M059J (cell line): ENCODE measurements at regions not wholly inside any gene's neighbourhood (a gene's known extent, or its start where the extent isn't known, plus 50 kb on each side); places are given as distances from the start of the nearest gene placed in this dataset.

Experiments
- DNase-seq: peaks from one replicate; pipeline ENCODE4 v3.0.0-alpha.2; 2012; ENCODE audit warnings: low read depth

DNA sequence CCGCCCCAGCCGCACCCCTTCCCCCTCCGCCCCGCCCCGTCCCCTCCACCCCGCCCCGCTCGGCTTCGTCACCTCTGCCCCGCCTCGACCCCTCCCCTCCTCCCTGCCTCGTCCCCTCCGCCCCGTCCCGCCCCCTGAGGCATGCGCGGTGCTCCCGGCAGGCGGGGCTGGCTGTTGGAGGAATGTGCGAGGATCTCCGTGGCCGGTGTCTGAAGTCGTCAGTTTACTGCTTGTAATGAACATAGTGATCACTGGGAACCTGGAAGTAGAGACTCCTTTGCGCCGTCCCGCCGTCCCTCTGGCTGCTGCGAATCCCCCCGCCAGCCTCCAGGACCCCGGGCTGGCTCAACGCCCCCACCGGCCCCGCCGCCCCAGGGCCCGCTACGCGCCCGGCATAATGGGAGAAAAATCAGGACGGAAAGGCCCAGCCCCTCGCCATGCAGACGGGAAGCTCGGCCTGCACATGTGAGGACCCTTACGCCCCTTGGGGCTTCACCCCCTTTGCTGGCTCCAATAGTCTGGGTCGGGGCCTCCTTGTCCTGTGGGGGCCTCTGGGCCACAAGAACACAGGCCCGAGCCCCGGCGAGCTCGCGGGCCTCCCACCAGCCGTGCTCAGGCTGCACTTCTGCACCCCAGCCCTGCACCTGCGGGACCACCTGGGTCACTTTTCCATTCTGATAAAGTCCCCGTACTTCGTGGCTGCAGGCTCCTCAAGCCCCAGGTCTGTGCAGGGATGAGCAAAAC lies 743.1 kb downstream of the KCNJ18 start:
- no peak for DNase-seq

GRCh38 chr17:22441776-22442175 lies 749.5 kb downstream of the KCNJ18 start:
- no peak for DNase-seq

DNA sequence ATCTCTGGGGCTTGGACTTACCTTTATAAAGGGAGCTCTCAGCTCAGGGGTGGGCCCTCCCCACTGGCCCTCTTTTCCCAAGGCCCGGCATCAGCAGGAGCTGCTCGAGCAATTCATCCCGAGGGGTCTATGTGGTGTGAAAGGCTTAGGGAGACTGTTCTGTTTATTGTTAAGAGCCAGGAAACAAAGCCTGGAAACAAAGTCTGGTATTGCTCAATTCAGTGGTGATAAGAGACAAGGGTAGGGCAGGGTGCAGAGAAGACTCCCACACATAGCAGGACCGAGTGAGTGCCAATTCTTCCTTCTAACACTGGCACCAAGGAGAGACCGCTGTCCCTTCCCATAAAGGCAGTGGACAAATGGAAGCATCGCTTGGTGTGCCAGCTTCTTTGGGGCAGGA lies 750.7 kb downstream of the KCNJ18 start:
- DNase-seq, result no peak

DNA sequence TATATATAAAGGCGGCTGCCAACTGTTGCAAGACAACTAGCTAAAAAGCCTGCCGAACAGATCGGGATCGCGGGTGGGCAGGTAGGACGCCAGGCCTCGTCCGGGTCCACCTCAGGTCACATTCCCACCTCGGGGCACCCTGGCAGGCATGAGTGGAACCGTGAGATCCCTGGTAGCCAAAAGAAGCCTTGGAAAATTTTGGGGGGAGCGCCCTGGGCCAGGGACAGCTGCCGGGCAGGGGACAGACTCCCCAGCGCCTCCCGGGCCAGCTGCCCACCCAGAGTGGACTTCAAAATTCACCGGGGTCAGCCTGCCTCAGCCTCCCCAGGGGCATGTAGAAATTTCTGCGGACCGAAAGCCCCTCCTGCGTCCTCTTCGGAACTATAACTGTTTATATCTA lies 760.9 kb downstream of the KCNJ18 start:
- DNase-seq, result no peak

- DNase-seq, result no peak
These were observed 762.0 kb downstream of the KCNJ18 start for GRCh38 chr17:22454070-22454999.

GRCh38 chr17:22459331-22459952 lies 767.1 kb downstream of the KCNJ18 start:
- DNase-seq, result no peak

- DNase-seq, result no peak
These were observed 767.6 kb downstream of the KCNJ18 start for GRCh38 chr17:22459953-22460350.

- no peak for DNase-seq
These were observed 768.2 kb downstream of the KCNJ18 start for GRCh38 chr17:22460461-22461063.

DNA sequence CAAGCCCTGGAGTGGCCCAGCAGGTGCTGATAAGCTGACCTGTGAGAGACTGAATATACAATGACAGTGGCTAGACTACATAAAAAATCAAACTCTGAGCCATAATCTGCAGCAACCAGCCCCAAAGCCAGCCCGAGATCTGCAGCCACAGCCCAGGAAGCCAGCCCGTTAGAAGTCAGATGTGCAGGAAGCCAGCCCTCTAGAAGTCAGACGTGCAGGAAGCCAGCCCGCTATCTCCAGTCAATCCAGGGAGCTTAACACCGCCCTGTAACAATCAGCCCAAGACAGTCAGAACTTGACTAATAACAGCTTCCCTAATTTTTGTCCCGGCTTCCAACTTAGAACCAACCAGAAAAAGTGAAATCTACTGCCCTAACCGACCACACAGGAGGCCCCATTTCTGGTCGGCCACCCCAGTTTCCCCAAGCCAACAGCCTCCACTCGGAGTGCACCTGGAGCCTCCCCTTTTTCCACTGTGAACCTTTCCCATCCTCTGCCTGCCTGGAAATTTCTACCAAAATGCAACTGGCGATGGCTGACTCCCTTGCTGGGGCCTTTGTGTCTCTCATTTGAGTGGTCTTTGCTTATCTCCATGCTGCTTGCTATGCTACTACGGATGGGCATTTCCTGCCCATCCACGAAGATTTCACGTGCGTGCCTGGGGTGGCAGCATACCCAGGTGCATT lies 769.3 kb downstream of the KCNJ18 start:
- no peak for DNase-seq

DNA sequence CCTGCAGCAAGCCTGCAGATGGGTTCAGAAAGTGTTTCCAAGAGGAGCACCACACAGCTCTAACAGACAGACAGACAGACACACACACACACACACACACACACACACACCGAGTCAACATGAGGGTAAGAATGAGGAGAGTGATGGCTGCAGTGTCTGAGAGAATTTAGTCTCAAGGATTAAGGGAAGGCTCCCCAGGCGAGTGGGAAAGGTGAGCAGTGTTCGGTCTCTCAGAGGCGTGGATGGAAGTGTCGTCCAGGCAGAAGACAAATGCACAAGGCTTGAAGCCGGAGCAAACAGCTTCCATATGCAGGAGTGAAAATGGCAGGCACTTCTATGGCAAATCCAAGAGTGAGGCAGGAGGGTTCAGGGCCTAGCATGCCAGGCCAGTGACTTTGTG lies 770.1 kb downstream of the KCNJ18 start:
- DNase-seq, result no peak

DNA sequence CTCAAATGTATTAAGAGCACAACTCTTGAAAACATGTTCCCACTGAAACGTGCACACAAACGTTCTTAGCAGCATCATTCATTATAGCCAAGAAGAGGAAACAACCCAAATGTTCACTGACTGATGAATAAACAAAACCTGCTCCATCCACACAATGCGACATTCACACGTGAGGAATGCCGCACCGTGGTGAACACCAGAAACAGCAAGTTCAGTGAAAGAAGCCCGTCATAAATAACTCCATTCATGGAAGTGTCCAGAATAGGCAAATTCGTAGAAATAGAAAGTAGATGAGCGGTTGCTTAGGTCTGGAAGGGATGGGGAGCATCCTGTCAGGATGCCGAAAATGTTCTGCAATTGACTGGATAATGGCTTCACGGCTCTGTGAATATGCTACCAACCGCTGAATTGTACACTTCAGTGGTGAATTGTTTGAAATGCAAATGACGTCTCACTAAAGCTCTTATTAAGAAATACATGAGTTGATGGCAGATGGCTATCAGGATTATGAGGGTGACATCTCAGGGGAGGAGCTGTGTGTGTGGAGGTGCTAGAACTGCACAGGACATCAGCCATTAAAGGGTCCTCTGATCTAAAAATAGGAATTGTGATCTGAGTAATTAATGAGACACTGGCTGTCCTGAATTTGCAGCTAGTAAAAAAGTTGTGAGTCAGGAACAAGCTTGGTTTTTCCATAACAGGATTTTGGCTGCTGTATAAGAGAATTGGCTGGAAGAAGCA lies 771.0 kb downstream of the KCNJ18 start:
- no peak for DNase-seq

GRCh38 chr17:22464041-22464440 lies 771.7 kb downstream of the KCNJ18 start:
- no peak for DNase-seq

GRCh38 chr17:22467720-22468119 lies 775.4 kb downstream of the KCNJ18 start:
- no peak for DNase-seq

- DNase-seq, result no peak
These were observed 777.0 kb downstream of the KCNJ18 start for GRCh38 chr17:22469101-22469880.

DNA sequence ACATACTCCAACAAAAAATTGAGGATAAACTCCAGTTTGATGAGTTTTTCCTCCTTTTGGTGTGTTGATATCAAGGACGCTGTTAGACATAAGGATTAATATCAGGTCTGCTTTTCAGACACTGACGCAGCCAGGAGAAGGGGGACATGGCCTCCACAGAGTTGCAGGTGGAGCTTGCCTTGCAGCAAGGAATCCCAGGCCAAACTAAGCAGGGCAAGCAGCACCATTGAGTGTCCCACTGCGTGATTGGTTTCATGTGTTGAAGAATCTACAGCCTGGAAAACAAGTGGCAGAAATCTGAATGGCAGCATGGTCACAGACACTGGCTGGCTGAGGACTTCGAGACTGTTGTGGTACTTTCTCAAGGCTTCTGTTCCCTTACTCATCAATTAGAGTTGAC lies 777.6 kb downstream of the KCNJ18 start:
- no peak for DNase-seq

DNA sequence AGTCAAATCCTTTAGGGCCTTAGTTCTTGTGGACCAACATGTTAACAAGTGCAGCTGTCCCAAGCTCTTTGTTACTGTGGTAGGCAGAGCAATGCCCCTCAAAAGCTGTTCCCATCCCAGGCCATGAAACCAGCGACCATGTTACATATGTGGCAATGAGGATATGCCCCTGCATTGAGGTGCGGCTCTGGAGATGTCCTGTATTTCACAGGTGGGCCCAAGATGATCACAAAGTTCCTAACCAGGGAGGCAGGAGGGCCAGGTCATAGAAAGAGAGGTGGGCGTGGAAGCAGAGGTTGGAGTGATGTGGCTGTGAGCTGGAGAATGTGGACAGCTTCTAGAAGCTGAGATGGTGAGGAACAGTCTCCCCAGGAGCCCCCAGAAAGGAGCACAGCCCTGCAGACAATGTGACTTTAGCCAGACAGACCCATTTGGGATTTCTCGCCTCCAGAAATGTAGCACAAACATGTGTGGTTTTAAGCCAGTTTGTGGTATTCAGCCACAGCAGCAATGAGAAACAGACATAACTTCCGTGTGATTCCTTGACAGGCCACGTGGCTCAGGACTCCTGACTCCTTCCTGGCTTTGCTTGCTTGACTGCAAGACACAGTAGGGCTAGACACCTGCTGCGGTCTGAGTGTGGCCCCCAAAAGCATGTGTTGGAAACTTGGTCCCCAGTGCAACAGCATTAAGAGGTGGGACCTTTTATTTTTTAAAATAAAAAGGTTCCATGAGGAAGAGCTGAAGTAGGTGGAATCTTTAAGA lies 778.3 kb downstream of the KCNJ18 start:
- DNase-seq, result no peak

- DNase-seq, result no peak
These were observed 792.5 kb downstream of the KCNJ18 start for GRCh38 chr17:22484826-22485225.

- DNase-seq, result no peak
These were observed 798.1 kb downstream of the KCNJ18 start for GRCh38 chr17:22490399-22490798.

- DNase-seq, result no peak
These were observed 800.0 kb downstream of the KCNJ18 start for GRCh38 chr17:22492331-22492730.
